ENCODE measurements at regions not wholly inside any gene's neighbourhood (a gene's known extent, or its start where the extent isn't known, plus 50 kb on each side); places are given as distances from the start of the nearest gene placed in this dataset.

DNA sequence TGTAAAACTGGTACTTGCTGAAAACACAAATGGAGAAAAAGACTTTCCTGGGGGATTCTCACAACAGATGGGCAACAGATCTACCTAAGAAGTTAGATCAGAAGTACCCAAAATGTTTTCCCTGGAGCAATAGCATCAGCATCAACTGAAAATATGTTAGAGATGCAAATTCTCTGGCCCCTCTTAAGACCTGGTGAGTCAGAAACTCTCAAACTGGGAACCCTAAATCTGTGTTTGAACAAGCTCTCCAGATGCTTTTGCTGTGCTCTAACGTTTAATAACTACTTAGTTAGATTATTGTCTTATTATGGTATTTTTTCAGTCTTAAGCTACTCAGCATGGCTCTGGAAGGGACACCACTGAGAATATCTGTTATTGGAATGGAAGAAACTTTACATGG, 55.2 kb upstream of the TRPC3 start:
- H3K4me3 ChIP-seq = no peak overlapping the region
- no peaks in the 10 kb centered on the region for H3K4me1 ChIP-seq
- WGBS, 5 donors = 56 to 79% (median 74%) methylated on average over 1 of the region's 1 CpG
- H3K27ac ChIP-seq = no peak overlapping the region
- TF ChIP-seq CTCF (IDR thresholded peaks at IDR 0.05 in 8 of 11, conservative IDR thresholded peaks at IDR 0.05 in 3 of 11) (no peak), POLR2AphosphoS5 (IDR thresholded peaks at IDR 0.05) (no peak), POLR2A (IDR thresholded peaks at IDR 0.05) (no peak)
- no peaks in the 10 kb centered on the region for H3K27me3 ChIP-seq (replicated peaks in 1 of 7)
- H3K36me3 ChIP-seq = no peaks in the 10 kb centered on the region
- intact Hi-C loops (cut with DNase I; ENCODE audit: low total_unique reads) = loop anchor here (10.0 kb wide), 1 partner anchor 102 kb away; no protein-coding TSS in a partner anchor
- H3K9me3 ChIP-seq = no peaks in the 10 kb centered on the region
- DNase-seq = no peak

DNA sequence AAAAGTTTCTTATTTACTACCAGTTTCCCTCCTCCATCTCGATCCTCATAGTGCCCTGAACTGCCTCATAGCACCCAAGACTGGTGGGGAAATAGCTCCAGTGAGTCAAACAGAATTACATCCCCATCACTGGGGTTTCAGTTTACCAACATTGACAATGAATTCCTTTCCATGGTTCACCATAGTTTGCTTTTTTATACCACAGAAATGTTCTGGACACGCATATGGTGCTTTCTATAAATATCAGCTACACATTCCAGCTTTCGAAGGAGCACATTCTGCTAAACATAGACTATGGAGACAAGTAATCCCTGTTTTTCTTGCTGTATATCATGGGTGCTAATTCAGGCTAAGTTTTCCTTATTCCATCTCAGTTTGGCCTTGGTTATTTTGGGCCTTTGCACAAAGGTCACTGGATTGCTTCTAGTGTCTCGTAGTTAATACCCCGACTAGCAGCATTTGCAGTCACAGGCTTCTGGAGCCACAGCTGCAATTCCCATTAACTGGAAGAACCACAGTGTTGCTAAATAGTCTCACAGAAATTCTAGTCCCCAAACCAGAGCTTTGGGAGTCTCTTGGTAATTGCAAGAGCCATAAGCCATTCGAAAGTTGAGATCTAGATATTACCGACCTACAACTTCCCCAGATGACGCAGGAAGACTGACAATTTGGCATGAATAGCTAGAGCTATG, 53.4 kb upstream of the TRPC3 start:
- TF ChIP-seq CTCF (IDR thresholded peaks at IDR 0.05 in 8 of 11, conservative IDR thresholded peaks at IDR 0.05 in 3 of 11) (no peak), POLR2A (IDR thresholded peaks at IDR 0.05) (no peak), POLR2AphosphoS5 (IDR thresholded peaks at IDR 0.05) (no peak)
- no peak for DNase-seq
- Histone ChIP-seq H3K27me3 (replicated peaks in 1 of 7) (no peaks in the 10 kb centered on the region), H3K27ac (no peak overlapping the region), H3K9me3 (no peaks in the 10 kb centered on the region), H3K4me1 (no peaks in the 10 kb centered on the region), H3K36me3 (no peaks in the 10 kb centered on the region), H3K4me3 (no peak overlapping the region)
- 80 to 93% (median 90%) methylated on average over 8 of the region's 8 CpGs for WGBS, 5 donors
- intact Hi-C loops (cut with DNase I; ENCODE audit: low total_unique reads) = loop anchor here (10.0 kb wide), 1 partner anchor 100 kb away; no protein-coding TSS in a partner anchor

DNA sequence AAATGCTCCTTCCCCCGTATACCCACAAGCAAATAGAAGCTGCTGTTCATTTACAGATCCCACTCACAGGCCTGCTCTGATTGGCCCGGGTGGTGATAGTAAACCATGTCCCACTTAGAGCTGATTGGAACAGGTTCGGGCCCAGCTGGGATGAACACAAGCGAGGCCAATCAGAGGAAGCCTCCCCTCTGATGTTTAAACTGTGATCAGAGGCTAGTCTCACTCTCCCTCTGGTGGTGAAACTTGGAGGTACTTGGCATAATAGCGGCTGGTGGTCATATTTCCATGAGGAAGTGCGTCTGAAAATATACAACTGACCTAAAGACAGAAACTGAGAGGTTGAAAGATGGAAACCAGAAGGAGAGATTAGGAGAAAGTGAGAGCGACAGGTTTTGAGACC, 51.5 kb upstream of the TRPC3 start:
- H3K4me1 ChIP-seq = no peaks in the 10 kb centered on the region
- 68 to 91% (median 81%) methylated on average over 7 of the region's 7 CpGs for WGBS, 5 donors
- TF ChIP-seq POLR2AphosphoS5 (IDR thresholded peaks at IDR 0.05) (no peak), POLR2A (IDR thresholded peaks at IDR 0.05) (no peak), CTCF (IDR thresholded peaks at IDR 0.05 in 8 of 11, conservative IDR thresholded peaks at IDR 0.05 in 3 of 11) (peak in 10 of 11 experiments; percentile 13 to 61 (median 47))

More for the DNA sequence above, 51.5 kb upstream of the TRPC3 start:
- Histone ChIP-seq H3K4me3 (no peak overlapping the region), H3K27ac (no peak overlapping the region), H3K27me3 (replicated peaks in 1 of 7) (no peaks in the 10 kb centered on the region), H3K36me3 (no peaks in the 10 kb centered on the region), H3K9me3 (no peaks in the 10 kb centered on the region)
- intact Hi-C loops (cut with DNase I; ENCODE audit: low total_unique reads) = loop anchor here (10.0 kb wide), 1 partner anchor 99 kb away; no protein-coding TSS in a partner anchor
- no peak for DNase-seq

All from spleen (tissue), 11 donors.